ENCODE measurements at regions not wholly inside any gene's neighbourhood (a gene's known extent, or its start where the extent isn't known, plus 50 kb on each side); places are given as distances from the start of the nearest gene placed in this dataset.

DNA sequence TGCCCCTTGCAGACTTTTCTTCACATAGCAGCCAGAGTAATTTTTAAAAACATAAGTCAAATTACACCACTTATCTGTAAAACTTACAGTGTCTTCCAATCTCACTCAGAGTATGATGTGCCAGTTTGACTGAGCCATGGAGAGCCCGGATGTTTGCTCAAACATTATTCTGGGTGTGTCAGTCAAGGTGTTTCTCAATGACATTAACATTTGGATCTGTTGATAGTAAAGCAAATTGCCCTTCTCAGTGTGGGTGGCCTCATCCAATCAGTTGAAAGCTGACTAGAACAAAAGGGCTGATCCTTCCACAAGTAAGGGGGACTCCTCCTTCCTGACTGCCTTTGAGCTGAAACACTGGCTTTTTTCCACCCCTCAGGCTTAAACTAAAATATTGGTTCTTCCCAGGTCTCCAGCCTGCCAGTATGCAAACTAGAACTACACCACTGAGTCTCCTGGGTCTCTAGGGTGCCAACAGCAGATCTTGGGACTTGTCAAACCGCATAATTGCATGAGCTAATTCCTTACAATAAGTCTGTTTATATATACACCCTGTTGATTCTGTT, 157.9 kb upstream of the CTTNBP2NL start:
- dilution Hi-C loops (cut with MboI; ENCODE audit: extremely low pct_ligation_motif_present, low sequenced_read_pairs) = no loop called here
- no peak for FAIRE-seq
- TF ChIP-seq, protein P1, sequence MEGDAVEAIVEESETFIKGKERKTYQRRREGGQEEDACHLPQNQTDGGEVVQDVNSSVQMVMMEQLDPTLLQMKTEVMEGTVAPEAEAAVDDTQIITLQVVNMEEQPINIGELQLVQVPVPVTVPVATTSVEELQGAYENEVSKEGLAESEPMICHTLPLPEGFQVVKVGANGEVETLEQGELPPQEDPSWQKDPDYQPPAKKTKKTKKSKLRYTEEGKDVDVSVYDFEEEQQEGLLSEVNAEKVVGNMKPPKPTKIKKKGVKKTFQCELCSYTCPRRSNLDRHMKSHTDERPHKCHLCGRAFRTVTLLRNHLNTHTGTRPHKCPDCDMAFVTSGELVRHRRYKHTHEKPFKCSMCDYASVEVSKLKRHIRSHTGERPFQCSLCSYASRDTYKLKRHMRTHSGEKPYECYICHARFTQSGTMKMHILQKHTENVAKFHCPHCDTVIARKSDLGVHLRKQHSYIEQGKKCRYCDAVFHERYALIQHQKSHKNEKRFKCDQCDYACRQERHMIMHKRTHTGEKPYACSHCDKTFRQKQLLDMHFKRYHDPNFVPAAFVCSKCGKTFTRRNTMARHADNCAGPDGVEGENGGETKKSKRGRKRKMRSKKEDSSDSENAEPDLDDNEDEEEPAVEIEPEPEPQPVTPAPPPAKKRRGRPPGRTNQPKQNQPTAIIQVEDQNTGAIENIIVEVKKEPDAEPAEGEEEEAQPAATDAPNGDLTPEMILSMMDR (optimal IDR thresholded peaks at IDR 0.05 in 1 of 3, IDR thresholded peaks at IDR 0.05 in 1 of 3, conservative IDR thresholded peaks at IDR 0.05 in 1 of 3; ENCODE audit: extremely low read depth in 1 of 3, insufficient read depth in 2 of 3, low read length in 3 of 3) = no peak
- no peak for TF ChIP-seq EZH2 (IDR thresholded peaks at IDR 0.05; ENCODE audit: low read length)

GRCh38 chr1:112239683-112240330, 156.2 kb upstream of the CTTNBP2NL start:
- Histone ChIP-seq H3K4me1 (ENCODE audit: control insufficient read depth, extremely low read depth, insufficient read depth, low read length) (no peaks in the 10 kb centered on the region), H3K4me2 (ENCODE audit: control insufficient read depth, extremely low read depth, insufficient read depth, low read depth, low read length) (no peak overlapping the region), H2AFZ (ENCODE audit: control insufficient read depth, low read length) (no peak overlapping the region), H3K9me1 (ENCODE audit: control insufficient read depth, extremely low read depth, insufficient read depth, low read length) (no peaks in the 10 kb centered on the region), H3K9me3 (ENCODE audit: control insufficient read depth, low read depth, low read length) (no peaks in the 10 kb centered on the region), H4K20me1 (ENCODE audit: control insufficient read depth, extremely low read depth, insufficient read depth, low read length) (no peaks in the 10 kb centered on the region), H3K36me3 (ENCODE audit: control insufficient read depth in 2 of 2, extremely low read depth in 1 of 2, insufficient read depth in 2 of 2, low read length in 2 of 2) (no peaks in the 10 kb centered on the region), H3K79me2 (ENCODE audit: control insufficient read depth, insufficient read depth, low read length) (no peaks in the 10 kb centered on the region), H3K9ac (ENCODE audit: control insufficient read depth, extremely low read depth, insufficient read depth, low read length) (no peak overlapping the region), H3K4me3 (ENCODE audit: control insufficient read depth in 2 of 3, extremely low read depth in 1 of 3, insufficient read depth in 2 of 3, low read depth in 1 of 3, low read length in 3 of 3) (no peak overlapping the region), H3K27ac (ENCODE audit: control insufficient read depth, insufficient read depth, low read length) (no peak overlapping the region), H3K27me3 (ENCODE audit: control insufficient read depth, extremely low read depth, insufficient read depth, low read length) (no peaks in the 10 kb centered on the region)
- no peak for TF ChIP-seq EZH2 (IDR thresholded peaks at IDR 0.05; ENCODE audit: low read length)
- TF ChIP-seq, protein P1 (optimal IDR thresholded peaks at IDR 0.05 in 1 of 3, IDR thresholded peaks at IDR 0.05 in 1 of 3, conservative IDR thresholded peaks at IDR 0.05 in 1 of 3; ENCODE audit: extremely low read depth in 1 of 3, insufficient read depth in 2 of 3, low read length in 3 of 3) = no peak
- no peak for FAIRE-seq
- DNase-seq (ENCODE audit: low read depth, low spot score) = no peak
- dilution Hi-C loops (cut with MboI; ENCODE audit: extremely low pct_ligation_motif_present, low sequenced_read_pairs) = no loop called here

More for the DNA sequence above, 157.9 kb upstream of the CTTNBP2NL start:
- H3K4me2 ChIP-seq (ENCODE audit: control insufficient read depth, extremely low read depth, insufficient read depth, low read depth, low read length) = no peak overlapping the region
- H3K9me3 ChIP-seq (ENCODE audit: control insufficient read depth, low read depth, low read length) = no peaks in the 10 kb centered on the region
- no peaks in the 10 kb centered on the region for H4K20me1 ChIP-seq (ENCODE audit: control insufficient read depth, extremely low read depth, insufficient read depth, low read length)
- H3K4me1 ChIP-seq (ENCODE audit: control insufficient read depth, extremely low read depth, insufficient read depth, low read length) = no peaks in the 10 kb centered on the region
- H3K27me3 ChIP-seq (ENCODE audit: control insufficient read depth, extremely low read depth, insufficient read depth, low read length) = peaks cover 4% of the 10 kb centered on the region
- no peaks in the 10 kb centered on the region for H3K79me2 ChIP-seq (ENCODE audit: control insufficient read depth, insufficient read depth, low read length)
- no peak for DNase-seq (ENCODE audit: low read depth, low spot score)
- no peak overlapping the region for H3K27ac ChIP-seq (ENCODE audit: control insufficient read depth, insufficient read depth, low read length)
- no peaks in the 10 kb centered on the region for H3K9me1 ChIP-seq (ENCODE audit: control insufficient read depth, extremely low read depth, insufficient read depth, low read length)
- no peaks in the 10 kb centered on the region for H3K36me3 ChIP-seq (ENCODE audit: control insufficient read depth in 2 of 2, extremely low read depth in 1 of 2, insufficient read depth in 2 of 2, low read length in 2 of 2)
- no peak overlapping the region for H2AFZ ChIP-seq (ENCODE audit: control insufficient read depth, low read length)
- H3K4me3 ChIP-seq (ENCODE audit: control insufficient read depth in 2 of 3, extremely low read depth in 1 of 3, insufficient read depth in 2 of 3, low read depth in 1 of 3, low read length in 3 of 3) = no peak overlapping the region
- no peak overlapping the region for H3K9ac ChIP-seq (ENCODE audit: control insufficient read depth, extremely low read depth, insufficient read depth, low read length)
